ENCODE measurements at regions not wholly inside any gene's neighbourhood (a gene's known extent, or its start where the extent isn't known, plus 50 kb on each side); places are given as distances from the start of the nearest gene placed in this dataset.

DNA sequence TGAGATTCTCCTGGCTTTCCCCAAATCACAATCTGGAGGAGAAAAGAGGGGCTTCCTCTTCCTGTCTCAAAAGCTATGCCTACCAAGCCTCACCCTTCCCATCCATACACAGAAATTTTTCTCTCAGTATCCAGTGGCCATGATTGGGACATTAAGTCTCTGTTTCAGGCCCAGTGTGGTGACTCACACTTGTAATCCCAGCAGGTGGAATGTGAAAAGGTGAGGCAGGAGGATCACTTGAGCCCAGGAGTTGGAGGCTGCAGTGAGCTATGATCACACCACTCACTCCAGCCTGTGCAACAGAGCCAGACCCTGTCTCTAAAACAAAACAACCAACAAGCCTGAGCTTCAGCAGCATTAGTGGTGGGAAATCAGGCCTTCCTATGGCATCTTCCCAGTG lies 210.0 kb downstream of the OGFRL1 start:
- no peak for TF ChIP-seq CTCF (IDR thresholded peaks at IDR 0.05; ENCODE audit: extremely low read depth in 1 of 2, insufficient read depth in 1 of 2, low read depth in 1 of 2, low read length in 2 of 2)
- no peak for TF ChIP-seq POLR2AphosphoS5 (IDR thresholded peaks at IDR 0.05; ENCODE audit: insufficient read depth, low read depth, low read length)
- no peak for TF ChIP-seq POLR2A (IDR thresholded peaks at IDR 0.05; ENCODE audit: low read depth, low read length)
- no peak for TF ChIP-seq JUN (IDR thresholded peaks at IDR 0.05; ENCODE audit: borderline replicate concordance, insufficient read depth, insufficient read length, low read depth)
- TF ChIP-seq EZH2 (IDR thresholded peaks at IDR 0.05; ENCODE audit: borderline replicate concordance, low read depth, low read length, severe bottlenecking): no peak
- TF ChIP-seq FOS (IDR thresholded peaks at IDR 0.05; ENCODE audit: borderline replicate concordance, insufficient read depth, low read length): no peak
- TF ChIP-seq, protein P1, sequence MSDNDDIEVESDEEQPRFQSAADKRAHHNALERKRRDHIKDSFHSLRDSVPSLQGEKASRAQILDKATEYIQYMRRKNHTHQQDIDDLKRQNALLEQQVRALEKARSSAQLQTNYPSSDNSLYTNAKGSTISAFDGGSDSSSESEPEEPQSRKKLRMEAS (IDR thresholded peaks at IDR 0.05; ENCODE audit: insufficient read depth, insufficient read length): no peak
